OCI-LY7 (cell line): ENCODE measurements at regions not wholly inside any gene's neighbourhood (a gene's known extent, or its start where the extent isn't known, plus 50 kb on each side); places are given as distances from the start of the nearest gene placed in this dataset.

Experiments
- BruUV-seq: library from RNA; stranded (reverse); fragments of 400-500 nt; replicated peaks from 2 replicates; lab custom pipeline; 2021; lab: Mats Ljungman, UMichigan
- CTCF ChIA-PET: fragments of 300-600 bp; sonication (Branson Sonifier 250); formaldehyde crosslinking; loops from one replicate; lab custom pipeline; 2022; ENCODE audit warnings: antibody characterized with exemption; ENCODE audit not compliant: unreplicated experiment; lab: Charles Lee
- POLR2A ChIA-PET: fragments of 300-600 bp; sonication (Branson Sonifier 250); formaldehyde crosslinking; loops from one replicate; lab custom pipeline; 2022; ENCODE audit warnings: antibody characterized with exemption; lab: Charles Lee
- DNase-seq: peaks from one replicate; pipeline ENCODE4 v3.0.0-alpha.2; 2015; ENCODE audit warnings: low spot score
- H2AFZ ChIP-seq: fragments of 200-600 bp; sonication (generic), shearing (Covaris generic); 2 replicates; pipeline ENCODE4 v1.6.1; 2014; ENCODE audit warnings: mild to moderate bottlenecking, antibody characterized with exemption, low read length, moderate library complexity
- H3K27ac ChIP-seq: fragments of 200-600 bp; sonication (generic); 2 replicates; pipeline ENCODE4 v1.5.1; 2014; ENCODE audit warnings: mixed run types, low read depth, mild to moderate bottlenecking, moderate library complexity, low read length, inconsistent platforms; ENCODE audit not compliant: poor library complexity, severe bottlenecking
- H3K36me3 ChIP-seq: fragments of 200-600 bp; sonication (generic); 2 replicates; pipeline ENCODE4 v1.6.1; 2014; ENCODE audit warnings: mild to moderate bottlenecking, antibody characterized with exemption, low read length, moderate library complexity, mixed read lengths; ENCODE audit not compliant: insufficient read depth
- H3K4me1 ChIP-seq: fragments of 200-600 bp; sonication (generic); 2 replicates; pipeline ENCODE4 v1.5.1; 2014; ENCODE audit warnings: mild to moderate bottlenecking, low read length; ENCODE audit not compliant: insufficient read depth, poor library complexity, severe bottlenecking
- H3K4me2 ChIP-seq: fragments of 200-600 bp; sonication (generic); 2 replicates; pipeline ENCODE4 v1.6.1; 2014; ENCODE audit warnings: mild to moderate bottlenecking, low read length
- H3K4me3 ChIP-seq: fragments of 200-600 bp; sonication (generic); 2 replicates; pipeline ENCODE4 v1.5.1; 2014; ENCODE audit warnings: mild to moderate bottlenecking, low read depth, low read length; ENCODE audit not compliant: poor library complexity, severe bottlenecking
- H3K79me2 ChIP-seq: fragments of 200-600 bp; sonication (generic); 2 replicates; pipeline ENCODE4 v1.6.1; 2016; ENCODE audit warnings: low read depth, mild to moderate bottlenecking, low read length, moderate library complexity, mixed read lengths; ENCODE audit not compliant: insufficient read depth
- H3K9me2 ChIP-seq: fragments of 200-600 bp; sonication (generic); 2 replicates; pipeline ENCODE4 v1.6.1; 2016; ENCODE audit warnings: mild to moderate bottlenecking, low read length, mixed read lengths; ENCODE audit not compliant: insufficient read depth
- H3K9me3 ChIP-seq: fragments of 200-600 bp; sonication (generic); 2 replicates; pipeline ENCODE4 v1.6.1; 2014; ENCODE audit warnings: mild to moderate bottlenecking, mixed run types, low read length, mixed read lengths
- H4K20me1 ChIP-seq: fragments of 200-600 bp; sonication (generic); 2 replicates; pipeline ENCODE4 v1.6.1; 2014; ENCODE audit warnings: mild to moderate bottlenecking, antibody characterized with exemption, low read length, moderate library complexity, mixed read lengths; ENCODE audit not compliant: insufficient read depth
- EZH2phosphoT487 ChIP-seq: fragments of 200-600 bp; sonication (generic); IDR thresholded peaks from 2 replicates; pipeline ENCODE4 v1.6.1; 2018; ENCODE audit warnings: low read depth, borderline replicate concordance, mild to moderate bottlenecking, mixed run types, antibody characterized with exemption, low read length, moderate library complexity, mixed read lengths
- intact Hi-C: fragments of 100-400 bp; cut with micrococcal nuclease; formaldehyde crosslinking; loops from one replicate; pipeline ENCODE4 v1.10.0; 2022; ENCODE audit not compliant: unreplicated experiment
- TF ChIP-seq, protein P1 (sequence below): fragments of 200-600 bp; sonication (generic); conservative IDR thresholded peaks from 2 replicates; pipeline ENCODE4 v1.5.1; 2014; ENCODE audit warnings: mild to moderate bottlenecking, antibody characterized with exemption, low read length, moderate library complexity, mixed read lengths

- no TSS peak for BruUV-seq
- no peak overlapping the region for H3K27ac ChIP-seq
- H3K79me2 ChIP-seq, result no peaks in the 10 kb centered on the region
- ChIA-PET CTCF (no interaction called here), POLR2A (interaction anchor here (0.6 to 1.0 kb wide), 3 partner anchors 9 to 697 kb away, joined by 3 to 6 read pairs (median 3); no protein-coding TSS in a partner anchor)
- no peaks in the 10 kb centered on the region for H4K20me1 ChIP-seq
- H3K4me3 ChIP-seq, result no peak overlapping the region
- no peaks in the 10 kb centered on the region for H3K9me2 ChIP-seq
- no peak for TF ChIP-seq EZH2phosphoT487
- TF ChIP-seq, protein P1, sequence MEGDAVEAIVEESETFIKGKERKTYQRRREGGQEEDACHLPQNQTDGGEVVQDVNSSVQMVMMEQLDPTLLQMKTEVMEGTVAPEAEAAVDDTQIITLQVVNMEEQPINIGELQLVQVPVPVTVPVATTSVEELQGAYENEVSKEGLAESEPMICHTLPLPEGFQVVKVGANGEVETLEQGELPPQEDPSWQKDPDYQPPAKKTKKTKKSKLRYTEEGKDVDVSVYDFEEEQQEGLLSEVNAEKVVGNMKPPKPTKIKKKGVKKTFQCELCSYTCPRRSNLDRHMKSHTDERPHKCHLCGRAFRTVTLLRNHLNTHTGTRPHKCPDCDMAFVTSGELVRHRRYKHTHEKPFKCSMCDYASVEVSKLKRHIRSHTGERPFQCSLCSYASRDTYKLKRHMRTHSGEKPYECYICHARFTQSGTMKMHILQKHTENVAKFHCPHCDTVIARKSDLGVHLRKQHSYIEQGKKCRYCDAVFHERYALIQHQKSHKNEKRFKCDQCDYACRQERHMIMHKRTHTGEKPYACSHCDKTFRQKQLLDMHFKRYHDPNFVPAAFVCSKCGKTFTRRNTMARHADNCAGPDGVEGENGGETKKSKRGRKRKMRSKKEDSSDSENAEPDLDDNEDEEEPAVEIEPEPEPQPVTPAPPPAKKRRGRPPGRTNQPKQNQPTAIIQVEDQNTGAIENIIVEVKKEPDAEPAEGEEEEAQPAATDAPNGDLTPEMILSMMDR, result no peak
- no peaks in the 10 kb centered on the region for H3K9me3 ChIP-seq
- no peak overlapping the region for H2AFZ ChIP-seq
- no peak for DNase-seq
- H3K36me3 ChIP-seq, result no peaks in the 10 kb centered on the region
- intact Hi-C loops, result no loop called here
- no peaks in the 10 kb centered on the region for H3K4me1 ChIP-seq
- H3K4me2 ChIP-seq, result no peak overlapping the region
Observed at GRCh38 chr2:37868866-37869265, 56.2 kb upstream of the RMDN2 start.

GRCh38 chr2:37869304-37869703, 55.8 kb upstream of the RMDN2 start:
- Histone ChIP-seq H3K9me2 (no peaks in the 10 kb centered on the region), H3K27ac (no peak overlapping the region), H3K4me1 (no peaks in the 10 kb centered on the region), H3K4me3 (no peak overlapping the region), H4K20me1 (no peaks in the 10 kb centered on the region), H3K36me3 (no peaks in the 10 kb centered on the region), H3K9me3 (no peaks in the 10 kb centered on the region), H3K4me2 (no peak overlapping the region), H2AFZ (no peak overlapping the region), H3K79me2 (no peaks in the 10 kb centered on the region)
- TF ChIP-seq EZH2phosphoT487, result no peak
- TF ChIP-seq, protein P1, result no peak
- no peak for DNase-seq
- ChIA-PET CTCF (no interaction called here), POLR2A (interaction anchor here (0.6 to 1.0 kb wide), 2 partner anchors 8 to 352 kb away, joined by 3 to 6 read pairs; no protein-coding TSS in a partner anchor)
- BruUV-seq, result no TSS peak
- intact Hi-C loops, result no loop called here

DNA sequence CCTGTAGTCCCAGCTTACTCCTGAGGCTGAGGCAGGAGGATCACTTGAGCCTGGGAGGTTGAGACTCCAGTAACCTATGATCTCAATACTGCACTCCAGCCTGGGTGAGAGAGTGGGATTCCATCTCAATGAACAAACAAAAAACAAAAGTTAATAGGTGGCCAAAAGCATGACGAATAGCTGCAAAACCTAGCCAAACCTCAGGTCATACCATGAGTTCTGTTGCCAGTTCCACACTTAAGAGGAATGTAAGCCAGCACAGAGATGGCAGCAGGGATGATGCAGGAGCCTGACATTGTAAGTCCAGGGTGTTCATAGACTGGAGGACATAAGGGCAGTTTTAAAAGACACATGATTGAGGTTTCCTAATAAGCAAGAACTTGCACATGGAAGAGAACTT, 55.3 kb upstream of the RMDN2 start:
- POLR2A ChIA-PET, result interaction anchor here (0.6 to 1.0 kb wide), 2 partner anchors 8 to 351 kb away, joined by 3 to 6 read pairs; no protein-coding TSS in a partner anchor
- intact Hi-C loops, result loop anchor here (10.0 kb wide), 1 partner anchor 1085 kb away; no protein-coding TSS in a partner anchor

More for the DNA sequence above, 55.3 kb upstream of the RMDN2 start:
- Histone ChIP-seq H4K20me1 (no peaks in the 10 kb centered on the region), H3K79me2 (no peaks in the 10 kb centered on the region), H2AFZ (no peak overlapping the region), H3K9me3 (no peaks in the 10 kb centered on the region), H3K4me3 (no peak overlapping the region), H3K4me1 (no peaks in the 10 kb centered on the region), H3K4me2 (no peak overlapping the region), H3K27ac (no peak overlapping the region), H3K36me3 (no peaks in the 10 kb centered on the region), H3K9me2 (no peaks in the 10 kb centered on the region)
- no peak for DNase-seq
- CTCF ChIA-PET, result no interaction called here
- TF ChIP-seq, protein P1, result no peak
- no peak for TF ChIP-seq EZH2phosphoT487
- BruUV-seq, result no TSS peak
